ENCODE measurements at regions not wholly inside any gene's neighbourhood (a gene's known extent, or its start where the extent isn't known, plus 50 kb on each side); places are given as distances from the start of the nearest gene placed in this dataset.

DNA sequence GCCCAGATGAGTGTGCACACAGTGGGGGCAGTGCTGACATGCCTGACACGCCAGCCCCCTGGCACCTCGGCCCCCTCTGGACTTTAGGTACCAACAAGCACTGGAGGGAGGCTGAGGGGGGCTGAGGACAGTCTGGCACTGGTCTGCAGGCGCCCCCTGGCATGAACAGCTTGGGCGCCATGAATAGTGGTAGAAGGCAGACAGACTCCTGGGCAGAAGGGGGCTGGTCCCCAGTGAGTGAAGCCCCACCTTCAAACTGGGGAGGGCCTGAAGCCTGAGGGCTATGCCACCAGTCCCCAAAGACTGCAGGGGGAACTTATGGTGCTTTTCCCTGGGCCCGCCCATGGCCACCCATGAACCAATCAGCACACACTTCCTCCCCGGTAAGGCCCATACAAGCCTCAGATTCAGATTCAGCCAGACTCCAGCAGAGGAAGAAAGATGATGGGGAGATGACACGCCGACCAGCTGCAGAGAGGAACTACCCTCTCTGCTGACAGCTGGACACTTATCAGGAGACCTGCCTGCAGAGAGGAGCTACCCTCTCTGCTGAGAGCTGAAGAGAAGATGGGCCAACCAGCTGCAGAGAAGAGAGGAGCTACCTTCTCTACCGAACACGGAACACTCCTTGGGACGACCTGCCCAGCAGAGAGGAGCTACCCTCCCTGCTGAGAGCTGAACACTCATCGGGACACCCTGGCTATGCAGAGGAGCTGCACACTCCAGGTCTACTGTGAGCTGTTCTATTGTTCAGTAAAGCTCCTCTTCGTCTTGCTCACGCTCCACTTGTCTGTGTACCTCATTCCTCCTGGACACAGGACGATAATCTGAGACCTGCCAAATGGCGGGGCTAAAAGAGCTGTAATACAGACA lies 324.5 kb downstream of the PCNX1 start:
- ATAC-seq (peak in 1 of 4 donors; percentile 17), DNase-seq (no peak)
- H3K36me3 ChIP-seq, result no peaks in the 10 kb centered on the region
- H3K27me3 ChIP-seq, result no peaks in the 10 kb centered on the region
- no peak for TF ChIP-seq POLR2A (IDR thresholded peaks at IDR 0.05)
- TF ChIP-seq, protein P1, sequence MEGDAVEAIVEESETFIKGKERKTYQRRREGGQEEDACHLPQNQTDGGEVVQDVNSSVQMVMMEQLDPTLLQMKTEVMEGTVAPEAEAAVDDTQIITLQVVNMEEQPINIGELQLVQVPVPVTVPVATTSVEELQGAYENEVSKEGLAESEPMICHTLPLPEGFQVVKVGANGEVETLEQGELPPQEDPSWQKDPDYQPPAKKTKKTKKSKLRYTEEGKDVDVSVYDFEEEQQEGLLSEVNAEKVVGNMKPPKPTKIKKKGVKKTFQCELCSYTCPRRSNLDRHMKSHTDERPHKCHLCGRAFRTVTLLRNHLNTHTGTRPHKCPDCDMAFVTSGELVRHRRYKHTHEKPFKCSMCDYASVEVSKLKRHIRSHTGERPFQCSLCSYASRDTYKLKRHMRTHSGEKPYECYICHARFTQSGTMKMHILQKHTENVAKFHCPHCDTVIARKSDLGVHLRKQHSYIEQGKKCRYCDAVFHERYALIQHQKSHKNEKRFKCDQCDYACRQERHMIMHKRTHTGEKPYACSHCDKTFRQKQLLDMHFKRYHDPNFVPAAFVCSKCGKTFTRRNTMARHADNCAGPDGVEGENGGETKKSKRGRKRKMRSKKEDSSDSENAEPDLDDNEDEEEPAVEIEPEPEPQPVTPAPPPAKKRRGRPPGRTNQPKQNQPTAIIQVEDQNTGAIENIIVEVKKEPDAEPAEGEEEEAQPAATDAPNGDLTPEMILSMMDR (IDR thresholded peaks at IDR 0.05), result no peak
- intact Hi-C loops (cut with DNase I), result no loop called here
- 80% methylated on average over 4 of the region's 16 CpGs for WGBS (ENCODE audit: insufficient coverage, low coverage, low lambda C conversion rate, missing lambda C conversion rate)
- no peak overlapping the region for H3K27ac ChIP-seq
- H3K9me3 ChIP-seq, result no peaks in the 10 kb centered on the region
- H3K4me3 ChIP-seq, result no peak overlapping the region
- H3K4me1 ChIP-seq, result no peaks in the 10 kb centered on the region

DNA sequence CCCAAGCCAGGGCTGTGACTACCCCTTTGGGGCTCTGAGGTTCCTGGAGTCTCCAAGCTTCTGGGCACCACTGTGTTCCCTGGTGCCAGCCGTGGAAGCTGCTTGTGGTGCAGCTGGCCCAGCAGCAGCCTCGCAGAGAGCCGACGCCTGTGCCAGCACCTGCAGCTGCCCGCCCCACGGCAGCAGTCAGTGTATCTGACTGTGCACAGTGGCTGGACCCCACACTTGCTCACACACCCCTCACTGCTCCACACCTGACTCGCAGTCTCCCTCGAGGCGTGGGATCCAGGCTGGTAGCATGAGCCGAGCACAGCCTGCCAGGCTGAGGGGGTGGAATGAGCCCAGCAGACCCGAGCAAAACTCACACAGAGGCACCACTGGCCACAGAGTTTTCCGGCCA lies 325.2 kb downstream of the PCNX1 start:
- no peaks in the 10 kb centered on the region for H3K4me1 ChIP-seq
- no peaks in the 10 kb centered on the region for H3K36me3 ChIP-seq
- 72% methylated on average over 5 of the region's 12 CpGs for WGBS (ENCODE audit: insufficient coverage, low coverage, low lambda C conversion rate, missing lambda C conversion rate)
- intact Hi-C loops (cut with DNase I), result no loop called here
- no peaks in the 10 kb centered on the region for H3K27me3 ChIP-seq
- DNase-seq (no peak), ATAC-seq (peak in 1 of 4 donors; percentile 21)
- H3K27ac ChIP-seq, result no peak overlapping the region
- H3K9me3 ChIP-seq, result no peaks in the 10 kb centered on the region
- TF ChIP-seq, protein P1 (IDR thresholded peaks at IDR 0.05), result no peak
- no peak for TF ChIP-seq POLR2A (IDR thresholded peaks at IDR 0.05)
- H3K4me3 ChIP-seq, result no peak overlapping the region

DNA sequence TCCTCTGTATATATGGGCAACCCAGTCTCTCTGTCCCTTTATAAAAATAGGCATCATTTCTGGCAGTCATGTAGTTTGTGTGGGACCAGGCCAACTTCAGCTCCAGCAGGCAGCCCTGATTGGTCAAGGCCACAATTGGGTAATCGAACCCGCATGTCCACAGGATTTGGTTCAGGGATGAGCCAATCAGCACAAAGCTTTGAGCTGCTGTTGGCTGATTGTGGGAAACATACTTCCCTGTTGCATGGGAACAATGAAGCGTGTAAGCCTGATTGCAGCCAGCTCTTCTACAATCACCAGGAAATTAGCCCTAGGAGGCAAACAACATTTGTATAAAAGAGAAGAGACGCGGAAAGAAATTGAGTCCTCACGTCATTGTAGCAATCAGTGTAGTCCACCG lies 328.6 kb downstream of the PCNX1 start:
- H3K27me3 ChIP-seq, result no peaks in the 10 kb centered on the region
- 74% methylated on average over 7 of the region's 7 CpGs for WGBS (ENCODE audit: insufficient coverage, low coverage, low lambda C conversion rate, missing lambda C conversion rate)
- no peaks in the 10 kb centered on the region for H3K4me1 ChIP-seq
- TF ChIP-seq, protein P1 (IDR thresholded peaks at IDR 0.05), result no peak
- TF ChIP-seq POLR2A (IDR thresholded peaks at IDR 0.05), result no peak
- ATAC-seq (no peak), DNase-seq (no peak)
- no peak overlapping the region for H3K4me3 ChIP-seq
- H3K27ac ChIP-seq, result no peak overlapping the region
- intact Hi-C loops (cut with DNase I), result no loop called here
- no peaks in the 10 kb centered on the region for H3K9me3 ChIP-seq
- H3K36me3 ChIP-seq, result no peaks in the 10 kb centered on the region

DNA sequence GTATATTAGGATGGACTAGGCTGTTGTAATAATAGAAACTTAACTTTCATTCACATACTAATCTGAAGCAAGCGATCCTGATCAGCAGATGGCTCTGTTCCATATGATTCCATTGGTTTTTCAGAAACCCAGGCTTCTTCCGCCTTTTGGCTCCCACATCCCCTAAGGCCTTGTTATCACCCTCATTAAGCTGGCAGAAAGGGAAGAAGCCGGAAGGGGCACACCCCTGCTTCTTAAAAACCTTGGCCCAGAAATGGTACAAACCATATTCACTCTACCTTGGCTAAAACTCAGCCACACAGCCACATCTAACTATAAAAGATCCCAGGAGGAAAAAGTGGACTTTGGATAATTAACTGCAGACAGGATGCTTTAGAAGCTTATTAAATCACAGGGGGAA lies 329.2 kb downstream of the PCNX1 start:
- intact Hi-C loops (cut with DNase I), result no loop called here
- 73% methylated on average over 3 of the region's 3 CpGs for WGBS (ENCODE audit: insufficient coverage, low coverage, low lambda C conversion rate, missing lambda C conversion rate)
- no peak for ATAC-seq
- Histone ChIP-seq H3K27ac (no peak overlapping the region), H3K9me3 (no peaks in the 10 kb centered on the region), H3K4me1 (no peaks in the 10 kb centered on the region), H3K4me3 (no peak overlapping the region), H3K36me3 (no peaks in the 10 kb centered on the region), H3K27me3 (no peaks in the 10 kb centered on the region)
- TF ChIP-seq, protein P1 (IDR thresholded peaks at IDR 0.05), result no peak
- no peak for TF ChIP-seq POLR2A (IDR thresholded peaks at IDR 0.05)
- no peak for DNase-seq

Measured in right lobe of liver (tissue), 6 donors.